Endodermal cell (in vitro differentiated cells): ENCODE measurements at regions not wholly inside any gene's neighbourhood (a gene's known extent, or its start where the extent isn't known, plus 50 kb on each side); places are given as distances from the start of the nearest gene placed in this dataset.
"Not testable (repeated sequence)": the region's sequence is repeated elsewhere in the genome, so short reads cannot be mapped to it uniquely, and the experiment has no call there.

Experiments
- DNase-seq: peaks from one replicate; pipeline ENCODE4 v3.0.0-alpha.2; 2017
- H3K27ac ChIP-seq: 2 replicates; pipeline ENCODE4 v1.5.1; 2013; ENCODE audit warnings: mild to moderate bottlenecking, low read depth, low read length, moderate library complexity
- H3K27me3 ChIP-seq: 2 replicates; pipeline ENCODE4 v1.6.1; 2013; ENCODE audit warnings: mild to moderate bottlenecking, low read length, moderate library complexity; ENCODE audit not compliant: insufficient read depth, control insufficient read depth, poor library complexity, severe bottlenecking
- H3K36me3 ChIP-seq: 2 replicates; pipeline ENCODE4 v1.7.0; 2013; ENCODE audit warnings: mild to moderate bottlenecking, low read length, moderate library complexity; ENCODE audit not compliant: control insufficient read depth, insufficient read depth
- H3K4me1 ChIP-seq: one replicate; pipeline ENCODE4 v1.7.0; 2013; ENCODE audit warnings: low read length; ENCODE audit not compliant: control insufficient read depth, insufficient read depth
- H3K4me3 ChIP-seq: 2 replicates; pipeline ENCODE4 v1.5.1; 2013; ENCODE audit warnings: mild to moderate bottlenecking, low read length, moderate library complexity
- H3K9ac ChIP-seq: 2 replicates; pipeline ENCODE4 v1.6.1; 2013; ENCODE audit warnings: mild to moderate bottlenecking, low read length, moderate library complexity; ENCODE audit not compliant: poor library complexity, severe bottlenecking; ENCODE audit errors: extremely low read depth
- H3K9me3 ChIP-seq: 2 replicates; pipeline ENCODE4 v1.6.1; 2013; ENCODE audit warnings: mild to moderate bottlenecking, low read length, moderate library complexity; ENCODE audit not compliant: control insufficient read depth
- H3K27ac Mint-ChIP-seq: 2 replicates; pipeline ENCODE4 v1.8.0; 2020; ENCODE audit warnings: mixed read lengths
- H3K27me3 Mint-ChIP-seq: 2 replicates; pipeline ENCODE4 v1.8.0; 2021; ENCODE audit warnings: mild to moderate bottlenecking, mixed read lengths; ENCODE audit not compliant: insufficient read depth
- H3K36me3 Mint-ChIP-seq: 2 replicates; pipeline ENCODE4 v1.8.0; 2020; ENCODE audit warnings: low read depth, mixed read lengths
- H3K4me1 Mint-ChIP-seq: 2 replicates; pipeline ENCODE4 v1.8.0; 2020; ENCODE audit warnings: mixed read lengths
- H3K4me3 Mint-ChIP-seq: 2 replicates; pipeline ENCODE4 v1.8.0; 2020; ENCODE audit warnings: mild to moderate bottlenecking, moderate library complexity, mixed read lengths
- H3K9me3 Mint-ChIP-seq: 2 replicates; pipeline ENCODE4 v1.8.0; 2020; ENCODE audit warnings: mild to moderate bottlenecking, mixed read lengths
- WGBS, 2 experiments: methylation state at CpG; one replicate each; pipeline versions ENCODE4 v1.1.5 to v1.1.7; 2013; ENCODE audit warnings: missing lambda C conversion rate in 2 of 2, mixed read lengths in 1 of 2; ENCODE audit not compliant: insufficient coverage in 1 of 2, insufficient read length in 1 of 2; 5-methylcytosine and 5-hydroxymethylcytosine counted together
- TF ChIP-seq, protein P1 (sequence below): fragments of 200-600 bp; sonication (generic); conservative IDR thresholded peaks from 2 replicates; pipeline ENCODE4 v1.5.0; 2021; ENCODE audit warnings: antibody characterized with exemption, mild to moderate bottlenecking

DNA sequence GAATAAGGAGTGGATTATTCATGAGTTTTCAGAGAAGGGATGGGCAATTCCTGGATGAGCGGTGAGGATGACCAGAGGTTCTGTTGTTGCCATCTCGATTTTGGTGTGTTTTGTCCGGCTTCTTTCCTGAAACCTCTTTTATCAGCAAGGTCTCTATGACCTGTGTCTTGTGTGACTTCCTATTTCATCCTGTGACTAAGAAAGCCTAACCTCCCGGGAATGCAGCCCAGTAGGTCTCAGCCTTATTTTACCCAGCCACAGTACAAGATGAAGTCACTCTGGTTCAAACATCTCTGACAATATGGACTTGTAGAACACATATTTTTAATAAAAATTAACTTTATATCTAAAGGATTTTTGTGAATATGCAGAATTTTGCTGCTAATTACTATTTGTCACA, 716.4 kb downstream of the FSCB start:
- no peaks in the 10 kb centered on the region for H3K36me3 ChIP-seq
- no peak overlapping the region for H3K4me3 Mint-ChIP-seq
- no peaks in the 10 kb centered on the region for H3K9me3 Mint-ChIP-seq
- no peaks in the 10 kb centered on the region for H3K27me3 ChIP-seq
- no peak for DNase-seq
- H3K9ac ChIP-seq, result no peak overlapping the region
- no peak overlapping the region for H3K27ac ChIP-seq
- 86 to 94% methylated on average over 3 to 4 of the region's 4 CpGs for WGBS, 2 experiments
- H3K4me3 ChIP-seq, result no peak overlapping the region
- peaks cover under 1% of the 10 kb centered on the region for H3K4me1 ChIP-seq
- H3K9me3 ChIP-seq, result peaks cover 3% of the 10 kb centered on the region
- no peak overlapping the region for H3K27ac Mint-ChIP-seq
- no peaks in the 10 kb centered on the region for H3K27me3 Mint-ChIP-seq
- peaks cover 8% of the 10 kb centered on the region for H3K4me1 Mint-ChIP-seq
- TF ChIP-seq, protein P1, sequence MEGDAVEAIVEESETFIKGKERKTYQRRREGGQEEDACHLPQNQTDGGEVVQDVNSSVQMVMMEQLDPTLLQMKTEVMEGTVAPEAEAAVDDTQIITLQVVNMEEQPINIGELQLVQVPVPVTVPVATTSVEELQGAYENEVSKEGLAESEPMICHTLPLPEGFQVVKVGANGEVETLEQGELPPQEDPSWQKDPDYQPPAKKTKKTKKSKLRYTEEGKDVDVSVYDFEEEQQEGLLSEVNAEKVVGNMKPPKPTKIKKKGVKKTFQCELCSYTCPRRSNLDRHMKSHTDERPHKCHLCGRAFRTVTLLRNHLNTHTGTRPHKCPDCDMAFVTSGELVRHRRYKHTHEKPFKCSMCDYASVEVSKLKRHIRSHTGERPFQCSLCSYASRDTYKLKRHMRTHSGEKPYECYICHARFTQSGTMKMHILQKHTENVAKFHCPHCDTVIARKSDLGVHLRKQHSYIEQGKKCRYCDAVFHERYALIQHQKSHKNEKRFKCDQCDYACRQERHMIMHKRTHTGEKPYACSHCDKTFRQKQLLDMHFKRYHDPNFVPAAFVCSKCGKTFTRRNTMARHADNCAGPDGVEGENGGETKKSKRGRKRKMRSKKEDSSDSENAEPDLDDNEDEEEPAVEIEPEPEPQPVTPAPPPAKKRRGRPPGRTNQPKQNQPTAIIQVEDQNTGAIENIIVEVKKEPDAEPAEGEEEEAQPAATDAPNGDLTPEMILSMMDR, result no peak
- H3K36me3 Mint-ChIP-seq, result no peaks in the 10 kb centered on the region

DNA sequence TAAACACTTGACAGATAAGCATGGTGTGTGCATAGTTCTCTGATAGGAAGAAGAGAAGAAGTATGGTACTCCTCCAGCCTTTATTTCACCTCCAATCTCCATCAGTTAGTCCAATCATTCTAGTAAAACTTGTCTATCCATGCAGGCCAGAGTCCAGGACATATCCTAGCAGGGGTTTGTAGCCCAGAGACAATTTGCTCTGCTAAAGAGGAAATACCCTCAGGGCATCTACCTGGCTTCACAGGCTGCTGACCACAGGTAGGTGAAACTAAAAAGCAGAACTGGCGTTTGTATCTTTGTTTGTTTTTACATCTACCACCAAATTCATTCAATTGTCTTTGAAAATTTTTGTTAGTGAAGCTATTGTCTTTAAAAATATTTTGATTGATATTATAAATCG, 717.6 kb downstream of the FSCB start:
- Mint-ChIP-seq H3K4me1 (peaks cover 8% of the 10 kb centered on the region), H3K36me3 (no peaks in the 10 kb centered on the region), H3K9me3 (no peaks in the 10 kb centered on the region), H3K27ac (no peak overlapping the region), H3K27me3 (no peaks in the 10 kb centered on the region), H3K4me3 (no peak overlapping the region)
- no peak for DNase-seq
- no peaks in the 10 kb centered on the region for H3K36me3 ChIP-seq
- H3K9me3 ChIP-seq, result no peaks in the 10 kb centered on the region
- H3K27me3 ChIP-seq, result no peaks in the 10 kb centered on the region
- no peak overlapping the region for H3K9ac ChIP-seq
- H3K27ac ChIP-seq, result no peak overlapping the region
- WGBS, 2 experiments, result no CpG with 5 or more reads among the region's 2 CpGs
- H3K4me1 ChIP-seq, result no peaks in the 10 kb centered on the region
- no peak overlapping the region for H3K4me3 ChIP-seq
- TF ChIP-seq, protein P1, result no peak

DNA sequence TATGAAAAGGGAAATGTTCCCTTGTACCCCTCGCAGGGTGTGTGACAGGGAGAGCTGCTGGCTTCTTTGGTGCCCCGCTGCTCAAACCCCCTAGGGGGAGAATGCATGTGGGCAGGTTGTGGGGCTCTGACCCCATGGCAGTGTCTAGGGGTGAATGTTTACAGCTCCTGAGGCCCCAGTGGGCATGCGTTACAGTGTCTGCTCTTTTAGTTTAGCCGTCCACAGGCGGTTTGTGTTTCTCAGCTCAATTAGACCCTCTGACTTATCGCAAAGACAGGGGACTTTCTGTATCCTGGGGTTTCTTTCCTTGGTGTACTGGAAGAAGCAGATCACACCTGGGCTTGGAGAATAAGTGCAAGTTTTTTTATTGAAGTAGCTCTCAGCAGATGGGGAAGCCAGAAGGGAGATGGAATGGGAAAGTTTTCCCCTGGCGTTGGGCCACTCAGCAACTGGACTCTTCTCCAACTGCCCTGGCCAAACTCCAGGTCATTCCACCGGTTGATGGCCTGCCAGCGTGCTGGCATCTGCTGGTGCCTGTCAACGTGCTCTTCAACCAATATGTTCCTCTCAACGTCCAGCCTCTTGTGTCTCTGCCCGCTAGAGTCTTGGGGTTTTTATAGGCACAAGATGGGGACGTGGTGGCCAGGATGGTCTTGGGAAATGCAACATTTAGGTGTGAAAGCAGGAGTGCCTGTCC, 720.9 kb downstream of the FSCB start:
- WGBS, 2 experiments, result 92 to 100% methylated on average over 4 to 13 of the region's 13 CpGs
- Histone ChIP-seq H3K9me3 (no peaks in the 10 kb centered on the region), H3K9ac (no peak overlapping the region), H3K27me3 (no peaks in the 10 kb centered on the region), H3K4me1 (no peaks in the 10 kb centered on the region), H3K27ac (no peak overlapping the region), H3K36me3 (no peaks in the 10 kb centered on the region), H3K4me3 (no peak overlapping the region)
- H3K36me3 Mint-ChIP-seq, result no peaks in the 10 kb centered on the region
- no peak for DNase-seq
- H3K4me1 Mint-ChIP-seq, result peaks cover 8% of the 10 kb centered on the region
- no peaks in the 10 kb centered on the region for H3K27me3 Mint-ChIP-seq
- no peak overlapping the region for H3K27ac Mint-ChIP-seq
- TF ChIP-seq, protein P1, result no peak
- no peak overlapping the region for H3K4me3 Mint-ChIP-seq
- H3K9me3 Mint-ChIP-seq, result no peaks in the 10 kb centered on the region

DNA sequence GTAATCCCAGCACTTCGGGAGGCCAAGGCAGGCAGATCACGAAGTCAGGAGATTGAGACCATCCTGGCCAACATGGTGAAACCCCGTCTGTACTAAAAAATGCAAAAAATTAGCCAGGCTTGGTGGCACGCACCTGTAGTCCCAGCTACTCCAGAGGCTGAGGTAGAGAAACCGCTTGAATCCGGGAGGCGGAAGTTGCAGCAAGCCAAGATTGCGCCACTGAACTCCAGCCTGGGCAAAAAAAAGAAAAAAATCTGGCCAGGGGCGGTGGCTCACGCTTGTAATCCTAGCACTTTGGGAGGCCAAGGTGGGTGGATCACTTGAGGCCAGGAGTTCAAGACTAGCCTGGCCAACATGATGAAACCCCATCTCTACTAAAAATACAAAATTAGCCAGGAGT, 722.7 kb downstream of the FSCB start:
- H3K27me3 Mint-ChIP-seq, H3K36me3 Mint-ChIP-seq, H3K36me3 ChIP-seq, H3K9ac ChIP-seq, H3K9me3 Mint-ChIP-seq, H3K27me3 ChIP-seq, H3K4me3 Mint-ChIP-seq, H3K27ac Mint-ChIP-seq, H3K4me3 ChIP-seq, H3K4me1 ChIP-seq, H3K9me3 ChIP-seq, DNase-seq, H3K27ac ChIP-seq: not testable (repeated sequence)
- H3K4me1 Mint-ChIP-seq, result peaks cover 19% of the 10 kb centered on the region
- 94% methylated on average over 5 to 10 of the region's 10 CpGs for WGBS, 2 experiments
